ENCODE measurements at regions not wholly inside any gene's neighbourhood (a gene's known extent, or its start where the extent isn't known, plus 50 kb on each side); places are given as distances from the start of the nearest gene placed in this dataset.

- Histone ChIP-seq H3K27ac (ENCODE audit: control insufficient read depth, insufficient read depth, low read length) (no peak overlapping the region), H3K4me1 (ENCODE audit: control insufficient read depth, extremely low read depth, insufficient read depth, low read length) (no peaks in the 10 kb centered on the region), H3K9me1 (ENCODE audit: control insufficient read depth, extremely low read depth, insufficient read depth, low read length) (no peaks in the 10 kb centered on the region), H3K9ac (ENCODE audit: control insufficient read depth, extremely low read depth, insufficient read depth, low read length) (no peak overlapping the region), H3K4me2 (ENCODE audit: control insufficient read depth, extremely low read depth, insufficient read depth, low read depth, low read length) (no peak overlapping the region), H3K36me3 (ENCODE audit: control insufficient read depth in 2 of 2, extremely low read depth in 1 of 2, insufficient read depth in 2 of 2, low read length in 2 of 2) (no peaks in the 10 kb centered on the region), H2AFZ (ENCODE audit: control insufficient read depth, low read length) (no peak overlapping the region), H3K79me2 (ENCODE audit: control insufficient read depth, insufficient read depth, low read length) (no peaks in the 10 kb centered on the region), H4K20me1 (ENCODE audit: control insufficient read depth, extremely low read depth, insufficient read depth, low read length) (no peaks in the 10 kb centered on the region), H3K27me3 (ENCODE audit: control insufficient read depth, extremely low read depth, insufficient read depth, low read length) (no peaks in the 10 kb centered on the region), H3K4me3 (ENCODE audit: control insufficient read depth in 2 of 3, extremely low read depth in 1 of 3, insufficient read depth in 2 of 3, low read depth in 1 of 3, low read length in 3 of 3) (no peak overlapping the region), H3K9me3 (ENCODE audit: control insufficient read depth, low read depth, low read length) (no peaks in the 10 kb centered on the region)
- DNase-seq (ENCODE audit: low read depth, low spot score) (no peak), FAIRE-seq (no peak)
- TF ChIP-seq CTCF (optimal IDR thresholded peaks at IDR 0.05 in 1 of 3, IDR thresholded peaks at IDR 0.05 in 1 of 3, conservative IDR thresholded peaks at IDR 0.05 in 1 of 3; ENCODE audit: extremely low read depth in 1 of 3, insufficient read depth in 2 of 3, low read length in 3 of 3), result no peak
- TF ChIP-seq EZH2 (IDR thresholded peaks at IDR 0.05; ENCODE audit: low read length), result no peak
- dilution Hi-C loops (cut with MboI; ENCODE audit: extremely low pct_ligation_motif_present, low sequenced_read_pairs), result no loop called here
These were observed 67.0 kb upstream of the ISX start for GRCh38 chr22:34998921-34999320.

GRCh38 chr22:35008213-35008612, 57.7 kb upstream of the ISX start:
- no peaks in the 10 kb centered on the region for H3K9me1 ChIP-seq (ENCODE audit: control insufficient read depth, extremely low read depth, insufficient read depth, low read length)
- no peak overlapping the region for H3K27ac ChIP-seq (ENCODE audit: control insufficient read depth, insufficient read depth, low read length)
- H3K36me3 ChIP-seq (ENCODE audit: control insufficient read depth in 2 of 2, extremely low read depth in 1 of 2, insufficient read depth in 2 of 2, low read length in 2 of 2), result no peaks in the 10 kb centered on the region
- FAIRE-seq (no peak), DNase-seq (ENCODE audit: low read depth, low spot score) (no peak)
- H3K4me1 ChIP-seq (ENCODE audit: control insufficient read depth, extremely low read depth, insufficient read depth, low read length), result no peaks in the 10 kb centered on the region
- H3K9me3 ChIP-seq (ENCODE audit: control insufficient read depth, low read depth, low read length), result no peaks in the 10 kb centered on the region
- H3K4me2 ChIP-seq (ENCODE audit: control insufficient read depth, extremely low read depth, insufficient read depth, low read depth, low read length), result no peak overlapping the region
- no peak overlapping the region for H2AFZ ChIP-seq (ENCODE audit: control insufficient read depth, low read length)
- no peaks in the 10 kb centered on the region for H3K27me3 ChIP-seq (ENCODE audit: control insufficient read depth, extremely low read depth, insufficient read depth, low read length)
- dilution Hi-C loops (cut with MboI; ENCODE audit: extremely low pct_ligation_motif_present, low sequenced_read_pairs), result no loop called here
- no peak overlapping the region for H3K9ac ChIP-seq (ENCODE audit: control insufficient read depth, extremely low read depth, insufficient read depth, low read length)
- TF ChIP-seq EZH2 (IDR thresholded peaks at IDR 0.05; ENCODE audit: low read length) (no peak), CTCF (optimal IDR thresholded peaks at IDR 0.05 in 1 of 3, IDR thresholded peaks at IDR 0.05 in 1 of 3, conservative IDR thresholded peaks at IDR 0.05 in 1 of 3; ENCODE audit: extremely low read depth in 1 of 3, insufficient read depth in 2 of 3, low read length in 3 of 3) (no peak)
- no peaks in the 10 kb centered on the region for H3K79me2 ChIP-seq (ENCODE audit: control insufficient read depth, insufficient read depth, low read length)
- H4K20me1 ChIP-seq (ENCODE audit: control insufficient read depth, extremely low read depth, insufficient read depth, low read length), result no peaks in the 10 kb centered on the region
- no peak overlapping the region for H3K4me3 ChIP-seq (ENCODE audit: control insufficient read depth in 2 of 3, extremely low read depth in 1 of 3, insufficient read depth in 2 of 3, low read depth in 1 of 3, low read length in 3 of 3)

All from keratinocyte (primary cell).